GM13977 (cell line): ENCODE measurements at regions not wholly inside any gene's neighbourhood (a gene's known extent, or its start where the extent isn't known, plus 50 kb on each side); places are given as distances from the start of the nearest gene placed in this dataset.

Source experiments
- DNase-seq: peaks from one replicate; pipeline ENCODE4 v3.0.0; 2012; ENCODE audit warnings: low spot score
- in situ Hi-C: fragments of 300-500 bp; cut with MboI; formaldehyde crosslinking; loops from one replicate; pipeline ENCODE4 v1.12.0; 2022; ENCODE audit warnings: low sequenced_read_pairs, low pct_unique_long_range_greater_than_20kb, mixed read lengths, inconsistent platforms; ENCODE audit not compliant: unreplicated experiment
- TF ChIP-seq, protein P1 (sequence below): IDR thresholded peaks from 2 replicates; pipeline ENCODE4 v1.5.1; 2012; ENCODE audit warnings: mild to moderate bottlenecking, control low read depth; ENCODE audit not compliant: insufficient read depth; ENCODE audit errors: extremely low read depth, missing control alignments

DNA sequence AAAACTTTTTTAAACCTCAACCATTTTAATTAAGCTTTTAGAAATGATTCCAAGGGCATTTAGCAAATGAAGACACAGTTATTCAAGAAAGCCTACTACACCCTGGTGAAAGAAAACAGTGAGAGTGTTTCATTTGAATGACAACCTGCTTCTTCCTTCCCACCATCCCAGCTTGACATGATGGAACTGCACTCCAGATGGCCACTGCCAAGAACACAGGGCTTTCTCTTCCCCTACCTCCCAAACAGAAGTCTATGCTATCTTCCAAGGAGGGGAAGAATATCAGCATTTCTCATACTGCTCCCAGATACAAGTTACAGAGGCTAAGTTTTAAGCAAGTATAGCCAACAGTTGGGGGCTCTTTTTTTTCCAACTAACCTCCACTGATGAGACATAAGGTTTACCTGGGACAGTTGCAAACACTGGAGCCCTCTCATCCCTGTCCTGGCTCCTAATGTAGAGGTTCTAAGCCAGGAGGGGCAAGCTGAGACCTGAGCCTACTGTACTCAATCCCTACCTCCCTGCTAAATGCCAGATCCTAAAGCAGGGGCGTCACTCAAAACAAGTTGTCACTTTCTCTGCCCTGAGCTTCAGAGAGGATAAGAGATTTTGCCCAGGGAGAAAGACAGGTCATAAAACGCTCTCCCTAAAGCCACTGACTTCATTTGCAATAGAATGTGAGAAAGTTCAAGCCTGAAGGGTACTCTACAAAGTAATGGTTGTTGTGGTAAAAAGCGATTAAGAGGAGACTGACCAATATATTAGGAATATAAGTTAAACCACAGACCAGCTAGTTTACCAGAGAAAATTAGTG is 88.5 kb upstream of the SLC27A6 start:
- in situ Hi-C loops, result no loop called here
- TF ChIP-seq, protein P1, sequence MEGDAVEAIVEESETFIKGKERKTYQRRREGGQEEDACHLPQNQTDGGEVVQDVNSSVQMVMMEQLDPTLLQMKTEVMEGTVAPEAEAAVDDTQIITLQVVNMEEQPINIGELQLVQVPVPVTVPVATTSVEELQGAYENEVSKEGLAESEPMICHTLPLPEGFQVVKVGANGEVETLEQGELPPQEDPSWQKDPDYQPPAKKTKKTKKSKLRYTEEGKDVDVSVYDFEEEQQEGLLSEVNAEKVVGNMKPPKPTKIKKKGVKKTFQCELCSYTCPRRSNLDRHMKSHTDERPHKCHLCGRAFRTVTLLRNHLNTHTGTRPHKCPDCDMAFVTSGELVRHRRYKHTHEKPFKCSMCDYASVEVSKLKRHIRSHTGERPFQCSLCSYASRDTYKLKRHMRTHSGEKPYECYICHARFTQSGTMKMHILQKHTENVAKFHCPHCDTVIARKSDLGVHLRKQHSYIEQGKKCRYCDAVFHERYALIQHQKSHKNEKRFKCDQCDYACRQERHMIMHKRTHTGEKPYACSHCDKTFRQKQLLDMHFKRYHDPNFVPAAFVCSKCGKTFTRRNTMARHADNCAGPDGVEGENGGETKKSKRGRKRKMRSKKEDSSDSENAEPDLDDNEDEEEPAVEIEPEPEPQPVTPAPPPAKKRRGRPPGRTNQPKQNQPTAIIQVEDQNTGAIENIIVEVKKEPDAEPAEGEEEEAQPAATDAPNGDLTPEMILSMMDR, result no peak
- no peak for DNase-seq

DNA sequence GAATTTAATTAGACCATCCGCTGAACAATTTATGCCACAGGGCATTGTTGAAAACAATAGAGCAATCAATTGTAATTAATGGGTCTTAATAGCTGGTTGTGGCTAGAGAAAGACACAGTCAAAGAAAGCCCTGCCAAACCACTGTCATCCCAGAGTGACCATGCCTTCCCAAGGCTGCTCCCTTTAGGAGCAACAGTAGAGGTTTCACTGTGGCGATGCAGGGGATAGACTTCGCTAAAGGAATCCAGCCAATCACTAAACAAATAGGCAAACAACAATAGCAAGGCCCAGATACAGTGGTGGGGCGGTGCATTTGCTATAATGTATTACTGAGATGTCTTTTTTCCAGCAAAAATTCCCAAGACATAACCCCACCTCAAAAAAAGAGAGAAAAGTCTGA is 87.8 kb upstream of the SLC27A6 start:
- in situ Hi-C loops, result no loop called here
- DNase-seq, result no peak
- TF ChIP-seq, protein P1, result no peak

GRCh38 chr5:128881502-128882018 is 83.7 kb upstream of the SLC27A6 start:
- in situ Hi-C loops, result no loop called here
- TF ChIP-seq, protein P1, result no peak
- no peak for DNase-seq

DNA sequence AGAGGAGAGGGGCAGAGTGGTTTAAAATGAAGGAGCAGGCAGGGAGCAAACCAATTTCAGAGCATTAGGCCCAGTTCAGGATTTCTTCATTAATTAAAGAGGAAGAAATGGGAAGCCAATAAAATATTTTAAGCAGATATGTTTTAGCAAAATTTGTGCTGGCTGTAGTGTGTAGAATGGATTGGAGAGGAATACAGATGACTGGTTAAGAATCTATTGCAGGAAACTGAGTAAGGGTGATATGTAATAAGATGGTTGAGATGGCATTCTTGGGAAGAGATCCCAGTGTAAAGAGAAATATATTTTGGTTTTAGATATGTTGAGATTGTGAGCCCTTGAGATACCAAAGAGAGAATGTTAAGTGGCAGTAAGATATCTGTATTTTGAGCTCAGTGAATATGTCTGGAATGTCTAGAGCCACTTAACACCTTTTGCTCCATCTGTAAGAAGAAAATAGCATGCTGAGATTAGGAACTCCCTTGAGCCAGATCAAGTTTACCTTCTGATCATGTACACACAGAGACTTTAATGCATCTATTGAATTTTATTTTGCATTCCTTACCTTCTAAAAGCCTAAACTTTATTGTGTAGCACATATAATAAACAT is 79.5 kb upstream of the SLC27A6 start:
- TF ChIP-seq, protein P1, result no peak
- in situ Hi-C loops, result no loop called here
- no peak for DNase-seq

DNA sequence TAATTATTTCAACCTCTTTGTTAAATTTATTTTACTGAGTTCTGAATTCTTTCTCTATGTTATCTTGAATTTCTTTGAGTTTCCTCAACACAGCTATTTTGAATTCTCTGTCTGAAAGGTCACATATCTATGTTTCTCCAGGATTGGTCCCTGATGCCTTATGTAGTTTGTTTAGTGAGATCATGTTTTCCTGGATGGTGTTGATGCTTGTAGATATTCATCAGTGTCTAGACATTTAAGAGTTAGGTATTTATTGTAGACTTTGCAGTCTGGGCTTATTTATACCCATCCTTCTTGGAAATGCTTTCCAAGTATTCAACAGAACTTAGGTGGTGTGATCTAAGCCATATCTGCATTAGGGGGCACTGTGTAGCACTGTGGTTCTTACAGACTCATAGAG is 70.2 kb upstream of the SLC27A6 start:
- TF ChIP-seq, protein P1, result no peak
- no peak for DNase-seq
- in situ Hi-C loops, result no loop called here

DNA sequence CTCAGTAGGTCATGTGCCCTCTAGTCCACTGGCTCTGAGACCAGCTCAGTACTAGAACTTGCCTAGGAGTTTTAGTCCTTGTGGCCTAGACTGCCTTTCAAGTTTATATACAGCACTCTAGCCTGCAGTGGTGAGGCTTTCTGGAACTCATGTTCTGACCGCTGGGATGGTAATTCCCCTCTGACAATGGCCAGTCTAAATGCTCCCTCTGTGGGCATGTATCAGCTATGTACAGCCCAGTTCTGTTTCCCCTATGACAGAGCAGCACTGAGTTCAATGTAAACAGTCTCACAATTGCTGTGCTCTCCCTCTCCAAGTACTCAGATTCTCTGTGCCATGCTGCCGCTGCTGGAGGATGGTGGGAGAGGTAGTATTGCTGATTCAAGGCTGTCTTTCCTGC is 68.6 kb upstream of the SLC27A6 start:
- TF ChIP-seq, protein P1, result no peak
- in situ Hi-C loops, result no loop called here
- no peak for DNase-seq
